CD14-positive monocyte (primary cell): ENCODE measurements at regions not wholly inside any gene's neighbourhood (a gene's known extent, or its start where the extent isn't known, plus 50 kb on each side); places are given as distances from the start of the nearest gene placed in this dataset.

Experiments
- DNase-seq, 3 donors: peaks; one replicate each; pipeline ENCODE4 v3.0.0-alpha.2; 2011 to 2022
- H2AFZ ChIP-seq: 2 replicates; pipeline ENCODE4 v1.6.0; 2012; ENCODE audit warnings: mild to moderate bottlenecking, low read depth, low read length, inconsistent platforms; ENCODE audit not compliant: insufficient read depth, poor library complexity, severe bottlenecking
- H3K27ac ChIP-seq, 2 donors: 1 replicate in 1 of 2; 2 replicates in 1 of 2; pipeline ENCODE4 v1.5.1; 2012 to 2013; ENCODE audit warnings: low read length in 2 of 2, control low read depth in 1 of 2, inconsistent platforms in 1 of 2, low read depth in 1 of 2, mild to moderate bottlenecking in 1 of 2
- H3K27me3 ChIP-seq, 2 donors: one replicate each; pipeline versions ENCODE4 v1.6.0 to v1.6.1; 2011 to 2013; ENCODE audit warnings: low read length in 2 of 2; ENCODE audit not compliant: control insufficient read depth in 2 of 2, insufficient read depth in 2 of 2
- H3K36me3 ChIP-seq, 2 donors: replicated peaks in 1 of 2; 1 replicate in 1 of 2; 2 replicates in 1 of 2; pipeline versions ENCODE4 v1.5.1 to v1.6.1; 2012 to 2013; ENCODE audit warnings: low read length in 2 of 2, control low read depth in 1 of 2, inconsistent platforms in 1 of 2, mild to moderate bottlenecking in 1 of 2; ENCODE audit not compliant: insufficient read depth in 2 of 2, control insufficient read depth in 1 of 2
- H3K4me1 ChIP-seq, 2 donors: 1 replicate in 1 of 2; 2 replicates in 1 of 2; pipeline versions ENCODE4 v1.5.1 to v1.6.1; 2012 to 2013; ENCODE audit warnings: low read length in 2 of 2, control low read depth in 1 of 2, inconsistent platforms in 1 of 2, mild to moderate bottlenecking in 1 of 2, moderate library complexity in 1 of 2; ENCODE audit not compliant: insufficient read depth in 2 of 2, control insufficient read depth in 1 of 2
- H3K4me2 ChIP-seq: replicated peaks from 2 replicates; pipeline ENCODE3; 2012; ENCODE audit warnings: low read length, moderate library complexity, mild to moderate bottlenecking; ENCODE audit not compliant: poor library complexity, severe bottlenecking; ENCODE audit errors: extremely low read depth
- H3K4me3 ChIP-seq, 3 experiments: fragments of 200-600 bp in 1 of 3; sonication (generic) in 1 of 3; replicated peaks in 1 of 3; 1 replicate in 2 of 3; 2 replicates in 1 of 3; pipeline ENCODE4 v1.5.1; 2011 to 2013; ENCODE audit warnings: low read length in 3 of 3, mild to moderate bottlenecking in 3 of 3, control low read depth in 2 of 3, low read depth in 2 of 3, inconsistent platforms in 1 of 3, moderate library complexity in 1 of 3
- H3K79me2 ChIP-seq: 2 replicates; pipeline ENCODE4 v1.6.0; 2012; ENCODE audit warnings: mild to moderate bottlenecking, control low read depth, inconsistent platforms, low read length, moderate library complexity; ENCODE audit not compliant: insufficient read depth
- H3K9ac ChIP-seq: 2 replicates; pipeline ENCODE4 v1.6.0; 2017; ENCODE audit warnings: low read length, mild to moderate bottlenecking; ENCODE audit not compliant: insufficient read depth, poor library complexity, severe bottlenecking
- H3K9me3 ChIP-seq, 2 donors: replicated peaks in 1 of 2; 1 replicate in 1 of 2; 2 replicates in 1 of 2; pipeline versions ENCODE4 v1.5.1 to v1.6.1; 2012 to 2013; ENCODE audit warnings: low read length in 2 of 2, control low read depth in 1 of 2; ENCODE audit not compliant: control insufficient read depth in 1 of 2, insufficient read depth in 1 of 2
- H4K20me1 ChIP-seq: 2 replicates; pipeline ENCODE4 v1.6.0; 2012; ENCODE audit warnings: mild to moderate bottlenecking, low read length, control low read depth, moderate library complexity; ENCODE audit not compliant: insufficient read depth
- H3K27ac Mint-ChIP-seq, 7 donors: one replicate each; pipeline ENCODE4 v1.8.0; 2020; ENCODE audit warnings: mild to moderate bottlenecking in 7 of 7, mixed read lengths in 7 of 7, moderate library complexity in 6 of 7, inconsistent platforms in 2 of 7
- H3K27me3 Mint-ChIP-seq, 3 donors: one replicate each; pipeline ENCODE4 v1.8.0; 2021 to 2022; ENCODE audit warnings: low read depth in 3 of 3, mild to moderate bottlenecking in 3 of 3, mixed read lengths in 3 of 3, moderate library complexity in 3 of 3, inconsistent platforms in 1 of 3
- H3K36me3 Mint-ChIP-seq, 2 donors: one replicate each; pipeline ENCODE4 v1.8.0; 2020; ENCODE audit warnings: mixed read lengths in 2 of 2, inconsistent platforms in 1 of 2, mild to moderate bottlenecking in 1 of 2
- H3K4me1 Mint-ChIP-seq: one replicate; pipeline ENCODE4 v1.8.0; 2020; ENCODE audit warnings: mild to moderate bottlenecking, mixed read lengths
- H3K4me3 Mint-ChIP-seq, 2 donors: one replicate each; pipeline ENCODE4 v1.8.0; 2020; ENCODE audit warnings: mild to moderate bottlenecking in 2 of 2, mixed read lengths in 2 of 2, moderate library complexity in 1 of 2
- H3K9me3 Mint-ChIP-seq, 7 donors: one replicate each; pipeline ENCODE4 v1.8.0; 2020 to 2022; ENCODE audit warnings: mixed read lengths in 7 of 7, mild to moderate bottlenecking in 6 of 7, moderate library complexity in 6 of 7, inconsistent platforms in 2 of 7
- WGBS: methylation state at CpG from one replicate; pipeline ENCODE4 v1.1.5; 2013; ENCODE audit warnings: missing lambda C conversion rate; ENCODE audit not compliant: insufficient coverage; 5-methylcytosine and 5-hydroxymethylcytosine counted together
- intact Hi-C, 2 donors: fragments of 100-400 bp; cut with micrococcal nuclease; formaldehyde crosslinking; loops; one replicate each; pipeline versions ENCODE4 v1.15.0 to v1.15.1; 2023
- TF ChIP-seq, protein P1 (sequence below): fragments of 200-600 bp; IDR thresholded peaks from one replicate; pipeline ENCODE4 v1.8.0; 2022; ENCODE audit warnings: antibody characterized with exemption, mild to moderate bottlenecking

- Mint-ChIP-seq H3K4me1 (no peaks in the 10 kb centered on the region), H3K36me3 (no peaks in the 10 kb centered on the region), H3K27me3 (peaks cover 1 to 6% (median 3%) of the 10 kb centered on the region in 3 donors), H3K27ac (no peak overlapping the region), H3K4me3 (no peak overlapping the region), H3K9me3 (peaks cover 0 to 7% (median 0%) of the 10 kb centered on the region in 7 donors)
- no peak for DNase-seq
- TF ChIP-seq, protein P1, sequence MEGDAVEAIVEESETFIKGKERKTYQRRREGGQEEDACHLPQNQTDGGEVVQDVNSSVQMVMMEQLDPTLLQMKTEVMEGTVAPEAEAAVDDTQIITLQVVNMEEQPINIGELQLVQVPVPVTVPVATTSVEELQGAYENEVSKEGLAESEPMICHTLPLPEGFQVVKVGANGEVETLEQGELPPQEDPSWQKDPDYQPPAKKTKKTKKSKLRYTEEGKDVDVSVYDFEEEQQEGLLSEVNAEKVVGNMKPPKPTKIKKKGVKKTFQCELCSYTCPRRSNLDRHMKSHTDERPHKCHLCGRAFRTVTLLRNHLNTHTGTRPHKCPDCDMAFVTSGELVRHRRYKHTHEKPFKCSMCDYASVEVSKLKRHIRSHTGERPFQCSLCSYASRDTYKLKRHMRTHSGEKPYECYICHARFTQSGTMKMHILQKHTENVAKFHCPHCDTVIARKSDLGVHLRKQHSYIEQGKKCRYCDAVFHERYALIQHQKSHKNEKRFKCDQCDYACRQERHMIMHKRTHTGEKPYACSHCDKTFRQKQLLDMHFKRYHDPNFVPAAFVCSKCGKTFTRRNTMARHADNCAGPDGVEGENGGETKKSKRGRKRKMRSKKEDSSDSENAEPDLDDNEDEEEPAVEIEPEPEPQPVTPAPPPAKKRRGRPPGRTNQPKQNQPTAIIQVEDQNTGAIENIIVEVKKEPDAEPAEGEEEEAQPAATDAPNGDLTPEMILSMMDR, result no peak
- Histone ChIP-seq H3K79me2 (no peaks in the 10 kb centered on the region), H4K20me1 (no peaks in the 10 kb centered on the region), H3K4me2 (no peak overlapping the region), H3K4me1 (no peaks in the 10 kb centered on the region), H3K4me3 (no peak overlapping the region), H2AFZ (no peak overlapping the region), H3K9me3 (no peaks in the 10 kb centered on the region), H3K27me3 (no peaks in the 10 kb centered on the region), H3K27ac (no peak overlapping the region), H3K9ac (no peak overlapping the region), H3K36me3 (no peaks in the 10 kb centered on the region)
- 48% methylated on average over 2 of the region's 4 CpGs for WGBS
- intact Hi-C loops, result no loop called here
Measured at GRCh38 chr12:114141921-114142564, 175.9 kb upstream of the RBM19 start.

- TF ChIP-seq, protein P1, result no peak
- Histone ChIP-seq H3K79me2 (no peaks in the 10 kb centered on the region), H3K4me3 (no peak overlapping the region), H2AFZ (no peak overlapping the region), H3K36me3 (no peaks in the 10 kb centered on the region), H3K9ac (no peak overlapping the region), H3K27ac (no peak overlapping the region), H4K20me1 (no peaks in the 10 kb centered on the region), H3K4me2 (no peak overlapping the region), H3K9me3 (no peaks in the 10 kb centered on the region), H3K4me1 (no peaks in the 10 kb centered on the region), H3K27me3 (no peaks in the 10 kb centered on the region)
- Mint-ChIP-seq H3K4me1 (no peaks in the 10 kb centered on the region), H3K27me3 (peaks cover 1 to 3% (median 3%) of the 10 kb centered on the region in 3 donors), H3K4me3 (no peak overlapping the region), H3K27ac (no peak overlapping the region), H3K9me3 (peaks cover 0 to 7% (median 0%) of the 10 kb centered on the region in 7 donors), H3K36me3 (no peaks in the 10 kb centered on the region)
- intact Hi-C loops, result no loop called here
- no peak for DNase-seq
Measured at GRCh38 chr12:114140576-114140975, 174.5 kb upstream of the RBM19 start.
